ENCODE measurements at regions not wholly inside any gene's neighbourhood (a gene's known extent, or its start where the extent isn't known, plus 50 kb on each side); places are given as distances from the start of the nearest gene placed in this dataset.

DNA sequence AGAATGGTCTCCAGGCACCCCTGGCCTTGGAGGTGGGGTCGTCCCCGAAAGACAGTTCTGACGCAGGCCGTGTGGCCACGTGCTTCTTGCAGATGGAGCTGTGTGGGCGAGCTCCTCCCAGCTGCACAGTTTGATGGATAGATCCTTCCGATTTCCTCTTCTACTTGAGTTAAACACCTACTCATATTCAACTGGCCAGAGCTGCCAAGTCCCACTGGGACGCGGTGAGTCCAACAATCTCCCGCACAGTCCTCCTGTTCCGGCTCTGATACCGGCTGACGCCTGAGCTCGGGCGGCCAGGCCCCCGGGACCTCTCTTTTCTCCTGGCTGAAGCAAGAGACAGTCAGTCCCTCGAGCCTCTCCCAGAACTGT lies 57.9 kb upstream of the DACT2 start:
- POLR2A ChIA-PET: no interaction called here
- CTCF ChIA-PET (ENCODE audit: low intra/inter-chr PET ratio, low total read pairs): no interaction called here
- no TSS peak for BruUV-seq (replicated peaks)
- Histone ChIP-seq H3K4me1 (ENCODE audit: insufficient read depth, low read length) (no peaks in the 10 kb centered on the region), H3K9me3 (ENCODE audit: low read length) (peaks cover 28% of the 10 kb centered on the region), H3K79me2 (ENCODE audit: insufficient read depth, low read length) (no peaks in the 10 kb centered on the region), H3K27ac (ENCODE audit: extremely low read length, insufficient read depth, low read length) (no peak overlapping the region), H3K4me2 (ENCODE audit: low read depth, low read length) (no peak overlapping the region), H3K27me3 (ENCODE audit: control insufficient read depth in 1 of 2, insufficient read depth in 2 of 2, low read length in 2 of 2) (peaks cover 5 to 50% of the 10 kb centered on the region in 2 experiments), H4K20me1 (ENCODE audit: insufficient read depth, low read length) (no peaks in the 10 kb centered on the region), H3K4me3 (replicated peaks in 1 of 3; ENCODE audit: insufficient read depth in 1 of 3, low read depth in 2 of 3, low read length in 3 of 3) (no peak overlapping the region), H3K36me3 (replicated peaks in 1 of 2; ENCODE audit: control insufficient read depth in 1 of 2, insufficient read depth in 2 of 2, low read length in 2 of 2) (no peaks in the 10 kb centered on the region), H3K9ac (ENCODE audit: insufficient read depth, low read depth, low read length) (no peak overlapping the region), H2AFZ (ENCODE audit: low read length) (no peak overlapping the region)
- in situ Hi-C loops (cut with HindIII; ENCODE audit: extremely low pct_ligation_motif_present, low pct_unique_long_range_greater_than_20kb) (no loop called here), intact Hi-C loops (cut with micrococcal nuclease; ENCODE audit: unreplicated experiment) (no loop called here)
- FAIRE-seq (no peak), DNase-seq (ENCODE audit: low spot score) (no peak), ATAC-seq (no peak)
- WGBS (ENCODE audit: low lambda C conversion rate): 42% methylated on average over 17 of the region's 17 CpGs
- TF ChIP-seq PHF5A (CRISPR knock-in tag; IDR thresholded peaks at IDR 0.05; ENCODE audit: low read depth, unreplicated experiment): no peak
- TF ChIP-seq, protein P1, sequence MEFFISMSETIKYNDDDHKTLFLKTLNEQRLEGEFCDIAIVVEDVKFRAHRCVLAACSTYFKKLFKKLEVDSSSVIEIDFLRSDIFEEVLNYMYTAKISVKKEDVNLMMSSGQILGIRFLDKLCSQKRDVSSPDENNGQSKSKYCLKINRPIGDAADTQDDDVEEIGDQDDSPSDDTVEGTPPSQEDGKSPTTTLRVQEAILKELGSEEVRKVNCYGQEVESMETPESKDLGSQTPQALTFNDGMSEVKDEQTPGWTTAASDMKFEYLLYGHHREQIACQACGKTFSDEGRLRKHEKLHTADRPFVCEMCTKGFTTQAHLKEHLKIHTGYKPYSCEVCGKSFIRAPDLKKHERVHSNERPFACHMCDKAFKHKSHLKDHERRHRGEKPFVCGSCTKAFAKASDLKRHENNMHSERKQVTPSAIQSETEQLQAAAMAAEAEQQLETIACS (CRISPR knock-in tag; IDR thresholded peaks at IDR 0.05): no peak
- no peak for TF ChIP-seq CBX2 (IDR thresholded peaks at IDR 0.05; ENCODE audit: low read depth, low read length)
- TF ChIP-seq CBX2 (CRISPR knock-in tag; IDR thresholded peaks at IDR 0.05; ENCODE audit: low read depth): no peak
- no peak for TF ChIP-seq NRL (CRISPR knock-in tag; IDR thresholded peaks at IDR 0.05; ENCODE audit: borderline replicate concordance)
- TF ChIP-seq, protein P2, sequence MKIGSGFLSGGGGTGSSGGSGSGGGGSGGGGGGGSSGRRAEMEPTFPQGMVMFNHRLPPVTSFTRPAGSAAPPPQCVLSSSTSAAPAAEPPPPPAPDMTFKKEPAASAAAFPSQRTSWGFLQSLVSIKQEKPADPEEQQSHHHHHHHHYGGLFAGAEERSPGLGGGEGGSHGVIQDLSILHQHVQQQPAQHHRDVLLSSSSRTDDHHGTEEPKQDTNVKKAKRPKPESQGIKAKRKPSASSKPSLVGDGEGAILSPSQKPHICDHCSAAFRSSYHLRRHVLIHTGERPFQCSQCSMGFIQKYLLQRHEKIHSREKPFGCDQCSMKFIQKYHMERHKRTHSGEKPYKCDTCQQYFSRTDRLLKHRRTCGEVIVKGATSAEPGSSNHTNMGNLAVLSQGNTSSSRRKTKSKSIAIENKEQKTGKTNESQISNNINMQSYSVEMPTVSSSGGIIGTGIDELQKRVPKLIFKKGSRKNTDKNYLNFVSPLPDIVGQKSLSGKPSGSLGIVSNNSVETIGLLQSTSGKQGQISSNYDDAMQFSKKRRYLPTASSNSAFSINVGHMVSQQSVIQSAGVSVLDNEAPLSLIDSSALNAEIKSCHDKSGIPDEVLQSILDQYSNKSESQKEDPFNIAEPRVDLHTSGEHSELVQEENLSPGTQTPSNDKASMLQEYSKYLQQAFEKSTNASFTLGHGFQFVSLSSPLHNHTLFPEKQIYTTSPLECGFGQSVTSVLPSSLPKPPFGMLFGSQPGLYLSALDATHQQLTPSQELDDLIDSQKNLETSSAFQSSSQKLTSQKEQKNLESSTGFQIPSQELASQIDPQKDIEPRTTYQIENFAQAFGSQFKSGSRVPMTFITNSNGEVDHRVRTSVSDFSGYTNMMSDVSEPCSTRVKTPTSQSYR (CRISPR knock-in tag; IDR thresholded peaks at IDR 0.05; ENCODE audit: borderline replicate concordance): no peak
- no peak for TF ChIP-seq NPAS2 (CRISPR knock-in tag; IDR thresholded peaks at IDR 0.05; ENCODE audit: borderline replicate concordance)
- no peak for TF ChIP-seq ZNF737 (CRISPR knock-in tag; IDR thresholded peaks at IDR 0.05; ENCODE audit: borderline replicate concordance)

Data from HepG2 (cell line).